GM13977 (cell line): ENCODE measurements at regions not wholly inside any gene's neighbourhood (a gene's known extent, or its start where the extent isn't known, plus 50 kb on each side); places are given as distances from the start of the nearest gene placed in this dataset.

ENCODE experiments used
- DNase-seq: peaks from one replicate; pipeline ENCODE4 v3.0.0; 2012; ENCODE audit warnings: low spot score
- in situ Hi-C: fragments of 300-500 bp; cut with MboI; formaldehyde crosslinking; loops from one replicate; pipeline ENCODE4 v1.12.0; 2022; ENCODE audit warnings: low sequenced_read_pairs, low pct_unique_long_range_greater_than_20kb, mixed read lengths, inconsistent platforms; ENCODE audit not compliant: unreplicated experiment
- TF ChIP-seq, protein P1 (sequence below): IDR thresholded peaks from 2 replicates; pipeline ENCODE4 v1.5.1; 2012; ENCODE audit warnings: mild to moderate bottlenecking, control low read depth; ENCODE audit not compliant: insufficient read depth; ENCODE audit errors: extremely low read depth, missing control alignments

DNA sequence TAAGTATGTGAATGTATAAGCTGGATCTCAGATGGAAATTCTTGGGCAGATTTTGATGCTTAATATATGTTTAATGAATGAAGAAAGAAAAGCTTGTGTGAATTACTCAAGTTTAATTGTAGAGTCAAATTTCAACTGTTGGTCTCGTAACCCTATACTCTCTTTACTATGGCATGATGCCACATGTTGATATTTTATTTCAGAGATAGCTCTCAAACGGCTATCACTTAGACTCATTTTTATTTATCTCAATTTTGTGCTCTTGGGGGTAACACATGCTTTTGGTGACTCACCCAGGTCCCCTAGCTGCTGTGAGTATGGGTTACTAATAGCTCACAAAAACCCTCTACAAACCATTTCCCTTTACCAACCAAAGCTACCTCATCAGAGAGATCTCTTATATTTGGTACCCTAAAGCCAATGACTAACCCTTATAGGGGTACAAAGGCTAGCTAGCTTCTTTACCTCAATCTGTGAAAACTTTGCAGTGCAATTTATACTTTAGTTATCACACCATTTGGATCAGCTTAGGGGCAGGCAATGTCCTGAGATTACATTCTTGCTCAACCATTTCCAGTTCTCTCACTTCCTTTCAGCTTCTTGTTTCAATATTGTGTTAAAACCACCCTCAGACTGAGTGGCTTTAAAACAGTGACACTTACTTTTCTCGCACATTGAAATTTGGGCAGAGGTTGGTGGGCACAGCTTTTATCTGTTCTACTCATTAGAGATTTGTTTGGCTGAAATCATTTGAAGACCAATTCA is 240.3 kb downstream of the CDH7 start:
- TF ChIP-seq, protein P1, sequence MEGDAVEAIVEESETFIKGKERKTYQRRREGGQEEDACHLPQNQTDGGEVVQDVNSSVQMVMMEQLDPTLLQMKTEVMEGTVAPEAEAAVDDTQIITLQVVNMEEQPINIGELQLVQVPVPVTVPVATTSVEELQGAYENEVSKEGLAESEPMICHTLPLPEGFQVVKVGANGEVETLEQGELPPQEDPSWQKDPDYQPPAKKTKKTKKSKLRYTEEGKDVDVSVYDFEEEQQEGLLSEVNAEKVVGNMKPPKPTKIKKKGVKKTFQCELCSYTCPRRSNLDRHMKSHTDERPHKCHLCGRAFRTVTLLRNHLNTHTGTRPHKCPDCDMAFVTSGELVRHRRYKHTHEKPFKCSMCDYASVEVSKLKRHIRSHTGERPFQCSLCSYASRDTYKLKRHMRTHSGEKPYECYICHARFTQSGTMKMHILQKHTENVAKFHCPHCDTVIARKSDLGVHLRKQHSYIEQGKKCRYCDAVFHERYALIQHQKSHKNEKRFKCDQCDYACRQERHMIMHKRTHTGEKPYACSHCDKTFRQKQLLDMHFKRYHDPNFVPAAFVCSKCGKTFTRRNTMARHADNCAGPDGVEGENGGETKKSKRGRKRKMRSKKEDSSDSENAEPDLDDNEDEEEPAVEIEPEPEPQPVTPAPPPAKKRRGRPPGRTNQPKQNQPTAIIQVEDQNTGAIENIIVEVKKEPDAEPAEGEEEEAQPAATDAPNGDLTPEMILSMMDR: no peak
- in situ Hi-C loops: no loop called here

DNA sequence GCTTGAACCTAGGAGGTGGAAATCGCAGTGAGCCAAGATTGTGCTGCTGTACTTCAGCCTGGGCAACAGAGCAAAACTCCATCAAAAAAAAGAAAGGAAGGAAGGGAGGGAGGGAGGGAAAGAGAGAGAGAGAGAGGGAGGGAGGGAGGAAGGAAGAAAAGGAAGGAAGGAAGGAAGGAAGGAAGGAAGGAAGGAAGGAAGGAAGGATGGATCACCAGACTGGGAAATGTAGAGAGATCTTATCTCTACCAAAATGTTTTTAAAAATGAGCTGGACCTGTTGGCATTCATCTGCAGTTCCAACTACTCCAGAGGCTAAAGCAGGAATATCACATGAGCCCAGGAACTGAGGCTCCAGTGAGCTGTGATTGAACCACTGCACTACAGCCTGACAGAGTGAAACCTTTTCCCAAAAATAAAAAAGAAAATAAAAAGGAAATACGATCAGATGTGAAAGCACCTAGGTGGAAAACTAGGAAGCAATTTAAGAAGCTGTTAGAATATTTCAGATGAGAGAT is 239.4 kb downstream of the CDH7 start:
- TF ChIP-seq, protein P1: no peak
- no peak for DNase-seq
- in situ Hi-C loops: no loop called here

More for the DNA sequence above, 240.3 kb downstream of the CDH7 start:
- DNase-seq: no peak

DNA sequence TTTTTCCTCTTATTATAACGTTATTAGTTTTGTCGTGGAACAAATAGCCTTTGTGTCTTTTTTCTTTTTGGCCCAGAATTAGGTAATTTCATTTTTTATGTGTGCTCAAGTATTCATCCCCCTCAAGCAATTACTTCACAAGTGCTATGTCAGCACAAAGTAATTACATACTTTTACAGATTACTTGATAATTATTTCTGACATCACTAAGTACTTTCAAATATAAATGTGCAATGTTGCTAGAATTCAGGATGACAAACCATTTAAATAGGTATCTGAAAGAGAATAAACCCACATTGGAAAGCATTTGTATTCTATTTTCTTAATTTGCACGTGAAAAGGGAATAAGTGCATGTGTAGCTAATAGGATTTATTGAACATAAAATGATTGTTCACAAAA is 238.2 kb downstream of the CDH7 start:
- TF ChIP-seq, protein P1: no peak
- DNase-seq: no peak
- in situ Hi-C loops: no loop called here

DNA sequence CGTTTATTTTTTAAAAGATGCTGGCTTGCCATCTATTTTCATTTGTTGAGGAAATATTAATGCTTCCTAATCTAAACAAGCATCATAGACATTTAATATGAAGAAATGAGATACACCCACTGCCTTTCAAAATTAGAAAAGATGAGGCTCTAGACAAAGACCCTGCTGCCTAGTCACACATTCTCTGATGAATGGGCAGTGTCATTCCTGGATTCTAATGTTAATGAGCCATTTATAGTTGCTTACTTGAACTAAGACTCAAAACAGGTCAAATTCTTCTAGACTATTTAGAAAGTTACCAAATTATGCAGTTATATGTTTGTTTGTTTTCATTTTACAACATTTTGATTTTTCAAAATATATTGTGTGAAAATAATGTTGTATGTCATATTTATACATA is 237.6 kb downstream of the CDH7 start:
- in situ Hi-C loops: no loop called here
- DNase-seq: no peak
- TF ChIP-seq, protein P1: no peak

DNA sequence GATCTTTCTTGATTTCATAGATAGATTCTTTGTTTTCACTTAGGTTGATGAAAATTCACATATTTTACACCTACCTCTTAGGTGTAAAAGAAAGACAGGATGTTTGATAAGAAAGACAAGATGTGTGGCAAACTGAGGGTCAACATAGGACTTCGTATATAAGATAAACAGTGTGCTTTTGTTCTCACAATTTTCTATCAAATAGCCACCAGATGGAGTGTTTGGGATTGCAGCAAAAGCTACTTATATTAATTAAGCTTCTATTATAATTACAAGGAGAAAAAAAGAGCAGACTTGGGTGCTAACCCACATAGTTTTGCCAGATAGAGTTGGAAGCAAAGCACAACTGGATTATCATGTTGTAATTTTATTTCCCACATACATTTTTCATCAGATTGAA is 232.9 kb downstream of the CDH7 start:
- in situ Hi-C loops: no loop called here
- no peak for DNase-seq
- TF ChIP-seq, protein P1: no peak

DNA sequence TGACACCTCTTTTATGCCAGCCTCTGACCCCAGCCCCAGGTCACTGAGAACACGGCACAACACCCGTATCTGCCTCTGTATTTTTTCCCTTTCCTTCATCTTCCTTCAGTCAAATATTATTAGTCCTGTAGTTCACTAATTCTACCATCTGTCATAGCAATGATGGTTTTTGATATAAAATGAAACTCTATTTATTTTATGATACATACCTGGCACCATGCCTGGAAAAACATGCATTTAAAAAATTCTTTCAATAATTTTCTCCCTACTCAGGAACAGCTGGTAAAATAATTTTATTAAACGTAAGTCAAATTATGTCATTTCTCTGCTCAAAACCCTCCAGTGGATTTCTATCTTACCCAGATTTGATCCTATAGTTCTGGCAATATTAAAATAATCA is 224.7 kb downstream of the CDH7 start:
- in situ Hi-C loops: no loop called here
- no peak for DNase-seq
- TF ChIP-seq, protein P1: no peak
